Keratinocyte (primary cell): ENCODE measurements at regions not wholly inside any gene's neighbourhood (a gene's known extent, or its start where the extent isn't known, plus 50 kb on each side); places are given as distances from the start of the nearest gene placed in this dataset.

Experiments
- DNase-seq: peaks from one replicate; pipeline ENCODE4 v3.0.0-alpha.2; 2011; ENCODE audit warnings: low read depth, missing footprints, low spot score
- FAIRE-seq: peaks from 2 replicates; lab custom pipeline; 2011; peaks lifted over from hg19 to GRCh38; lab: Jason Lieb, UNC
- H2AFZ ChIP-seq: 2 replicates; pipeline ENCODE4 v1.6.0; 2012; ENCODE audit warnings: low read length, control low read depth, inconsistent platforms; ENCODE audit not compliant: control insufficient read depth
- H3K27ac ChIP-seq: 2 replicates; pipeline ENCODE4 v1.5.1; 2011; ENCODE audit warnings: low read length; ENCODE audit not compliant: control insufficient read depth, insufficient read depth
- H3K27me3 ChIP-seq: 3 replicates; pipeline ENCODE4 v1.6.0; 2011; ENCODE audit warnings: low read length; ENCODE audit not compliant: control insufficient read depth, insufficient read depth; ENCODE audit errors: extremely low read depth
- H3K36me3 ChIP-seq, 2 experiments: 2 replicates in 1 of 2; 3 replicates in 1 of 2; pipeline ENCODE4 v1.5.1; 2011; ENCODE audit warnings: low read length in 2 of 2, mild to moderate bottlenecking in 1 of 2; ENCODE audit not compliant: control insufficient read depth in 2 of 2, insufficient read depth in 2 of 2; ENCODE audit errors: extremely low read depth in 1 of 2
- H3K4me1 ChIP-seq: 3 replicates; pipeline ENCODE4 v1.5.1; 2011; ENCODE audit warnings: low read length; ENCODE audit not compliant: control insufficient read depth, insufficient read depth; ENCODE audit errors: extremely low read depth
- H3K4me2 ChIP-seq: 3 replicates; pipeline ENCODE4 v1.6.0; 2011; ENCODE audit warnings: low read depth, low read length; ENCODE audit not compliant: control insufficient read depth, insufficient read depth; ENCODE audit errors: extremely low read depth
- H3K4me3 ChIP-seq, 3 experiments: fragments of 200-600 bp in 1 of 3; sonication (generic) in 1 of 3; 2 replicates in 2 of 3; 3 replicates in 1 of 3; pipeline ENCODE4 v1.5.1; 2011 to 2016; ENCODE audit warnings: low read length in 3 of 3, mild to moderate bottlenecking in 3 of 3, control low read depth in 2 of 3, inconsistent platforms in 1 of 3, low read depth in 1 of 3, mixed read lengths in 1 of 3, mixed run types in 1 of 3, moderate library complexity in 1 of 3; ENCODE audit not compliant: control insufficient read depth in 2 of 3, insufficient read depth in 2 of 3; ENCODE audit errors: extremely low read depth in 1 of 3
- H3K79me2 ChIP-seq: 2 replicates; pipeline ENCODE4 v1.6.0; 2012; ENCODE audit warnings: low read length; ENCODE audit not compliant: control insufficient read depth, insufficient read depth
- H3K9ac ChIP-seq: 3 replicates; pipeline ENCODE4 v1.6.0; 2011; ENCODE audit warnings: low read length; ENCODE audit not compliant: control insufficient read depth, insufficient read depth; ENCODE audit errors: extremely low read depth
- H3K9me1 ChIP-seq: 3 replicates; pipeline ENCODE4 v1.6.0; 2011; ENCODE audit warnings: low read length; ENCODE audit not compliant: control insufficient read depth, insufficient read depth; ENCODE audit errors: extremely low read depth
- H3K9me3 ChIP-seq: 2 replicates; pipeline ENCODE4 v1.5.1; 2012; ENCODE audit warnings: low read depth, low read length; ENCODE audit not compliant: control insufficient read depth
- H4K20me1 ChIP-seq: 3 replicates; pipeline ENCODE4 v1.6.0; 2011; ENCODE audit warnings: low read length; ENCODE audit not compliant: control insufficient read depth, insufficient read depth; ENCODE audit errors: extremely low read depth
- EZH2 ChIP-seq: IDR thresholded peaks from one replicate; pipeline ENCODE4 v1.6.1; 2012; ENCODE audit warnings: inconsistent platforms, mild to moderate bottlenecking, low read length, moderate library complexity
- dilution Hi-C: fragments of 300-500 bp; cut with MboI; formaldehyde crosslinking; loops from one replicate; pipeline ENCODE4 v1.7.0; 2020; ENCODE audit warnings: low sequenced_read_pairs; ENCODE audit not compliant: extremely low pct_ligation_motif_present
- TF ChIP-seq, protein P1 (sequence below), 3 experiments: IDR thresholded peaks in 1 of 3; conservative IDR thresholded peaks in 1 of 3; optimal IDR thresholded peaks in 1 of 3; 2 replicates in 2 of 3; 3 replicates in 1 of 3; pipeline versions ENCODE3 to v1.5.1; 2011; ENCODE audit warnings: low read length in 3 of 3, mild to moderate bottlenecking in 3 of 3, moderate library complexity in 2 of 3, control low read depth in 1 of 3, inconsistent platforms in 1 of 3; ENCODE audit not compliant: insufficient read depth in 2 of 3; ENCODE audit errors: extremely low read depth in 1 of 3

DNA sequence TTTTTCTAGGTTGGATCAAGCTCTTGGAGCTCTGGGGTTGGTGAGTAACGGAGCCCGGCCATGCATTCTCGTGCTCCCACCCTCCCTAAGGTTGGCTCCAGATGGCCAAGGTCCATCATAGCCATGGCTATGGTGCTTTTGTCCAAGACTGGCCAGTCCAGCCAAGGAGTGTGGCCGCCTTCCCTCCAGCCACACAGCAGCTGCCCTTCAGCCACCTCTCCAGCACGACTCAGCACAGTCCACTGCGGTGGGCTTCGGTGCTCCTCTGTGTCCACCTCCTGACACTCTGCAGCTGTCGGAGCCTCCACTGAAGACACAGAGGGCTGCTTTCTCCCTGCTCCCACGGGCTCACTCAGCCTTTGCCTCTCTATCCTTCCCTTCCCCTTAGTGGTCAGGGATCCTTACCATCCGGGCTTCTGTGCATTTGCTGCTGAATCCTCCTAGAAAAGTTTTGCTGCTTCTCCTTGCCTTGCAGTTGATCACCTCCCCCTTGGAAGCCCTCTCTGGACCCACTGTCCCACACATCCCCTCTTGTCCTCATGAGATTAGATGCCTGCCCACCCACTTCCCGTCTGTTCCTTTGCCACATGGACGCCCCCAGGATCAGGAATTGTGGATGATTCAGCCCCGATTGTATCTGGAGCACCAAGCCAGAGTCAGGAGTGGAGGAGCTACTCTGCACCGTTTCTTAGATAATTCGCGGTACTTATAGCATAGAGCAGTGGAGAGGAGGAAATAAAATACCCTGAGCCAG lies 177.1 kb upstream of the COPS8 start:
- H3K4me2 ChIP-seq = no peak overlapping the region
- H3K9me1 ChIP-seq = no peaks in the 10 kb centered on the region
- no peaks in the 10 kb centered on the region for H3K79me2 ChIP-seq
- H3K27me3 ChIP-seq = peaks cover under 1% of the 10 kb centered on the region
- no peak overlapping the region for H3K27ac ChIP-seq
- TF ChIP-seq, protein P1, sequence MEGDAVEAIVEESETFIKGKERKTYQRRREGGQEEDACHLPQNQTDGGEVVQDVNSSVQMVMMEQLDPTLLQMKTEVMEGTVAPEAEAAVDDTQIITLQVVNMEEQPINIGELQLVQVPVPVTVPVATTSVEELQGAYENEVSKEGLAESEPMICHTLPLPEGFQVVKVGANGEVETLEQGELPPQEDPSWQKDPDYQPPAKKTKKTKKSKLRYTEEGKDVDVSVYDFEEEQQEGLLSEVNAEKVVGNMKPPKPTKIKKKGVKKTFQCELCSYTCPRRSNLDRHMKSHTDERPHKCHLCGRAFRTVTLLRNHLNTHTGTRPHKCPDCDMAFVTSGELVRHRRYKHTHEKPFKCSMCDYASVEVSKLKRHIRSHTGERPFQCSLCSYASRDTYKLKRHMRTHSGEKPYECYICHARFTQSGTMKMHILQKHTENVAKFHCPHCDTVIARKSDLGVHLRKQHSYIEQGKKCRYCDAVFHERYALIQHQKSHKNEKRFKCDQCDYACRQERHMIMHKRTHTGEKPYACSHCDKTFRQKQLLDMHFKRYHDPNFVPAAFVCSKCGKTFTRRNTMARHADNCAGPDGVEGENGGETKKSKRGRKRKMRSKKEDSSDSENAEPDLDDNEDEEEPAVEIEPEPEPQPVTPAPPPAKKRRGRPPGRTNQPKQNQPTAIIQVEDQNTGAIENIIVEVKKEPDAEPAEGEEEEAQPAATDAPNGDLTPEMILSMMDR (optimal IDR thresholded peaks at IDR 0.05 in 1 of 3, IDR thresholded peaks at IDR 0.05 in 1 of 3, conservative IDR thresholded peaks at IDR 0.05 in 1 of 3; ENCODE audit: extremely low read depth in 1 of 3, insufficient read depth in 2 of 3, low read length in 3 of 3) = no peak
- no peak for TF ChIP-seq EZH2
- dilution Hi-C loops = no loop called here
- DNase-seq = no peak
- H3K9me3 ChIP-seq = no peaks in the 10 kb centered on the region
- H3K4me3 ChIP-seq = no peak overlapping the region
- FAIRE-seq = no peak
- no peaks in the 10 kb centered on the region for H4K20me1 ChIP-seq
- no peaks in the 10 kb centered on the region for H3K4me1 ChIP-seq
- no peaks in the 10 kb centered on the region for H3K36me3 ChIP-seq
- no peak overlapping the region for H3K9ac ChIP-seq
- H2AFZ ChIP-seq = no peak overlapping the region

DNA sequence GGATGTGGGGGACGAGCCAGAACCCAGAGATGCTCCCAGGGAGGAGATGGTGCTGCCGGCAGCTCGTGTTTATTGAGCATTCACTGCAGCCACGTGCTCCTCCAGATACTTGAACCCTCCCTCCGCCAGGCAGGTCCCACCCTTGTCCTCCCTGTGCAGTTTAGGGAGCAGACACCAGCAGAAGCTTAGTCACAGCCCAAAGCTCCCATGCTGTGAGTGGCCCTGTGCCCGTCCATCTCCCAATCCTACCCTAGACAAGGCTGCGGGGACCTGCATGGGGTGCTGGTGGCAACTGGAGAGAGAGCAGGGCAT lies 176.5 kb upstream of the COPS8 start:
- H3K36me3 ChIP-seq = no peaks in the 10 kb centered on the region
- H2AFZ ChIP-seq = no peak overlapping the region
- H4K20me1 ChIP-seq = no peaks in the 10 kb centered on the region
- H3K4me2 ChIP-seq = no peak overlapping the region
- H3K27me3 ChIP-seq = peaks cover 4% of the 10 kb centered on the region
- no peak overlapping the region for H3K9ac ChIP-seq
- H3K4me1 ChIP-seq = no peaks in the 10 kb centered on the region
- no peak overlapping the region for H3K4me3 ChIP-seq
- H3K9me3 ChIP-seq = no peaks in the 10 kb centered on the region
- no peaks in the 10 kb centered on the region for H3K79me2 ChIP-seq
- dilution Hi-C loops = no loop called here
- TF ChIP-seq EZH2 = no peak
- TF ChIP-seq, protein P1 (optimal IDR thresholded peaks at IDR 0.05 in 1 of 3, IDR thresholded peaks at IDR 0.05 in 1 of 3, conservative IDR thresholded peaks at IDR 0.05 in 1 of 3; ENCODE audit: extremely low read depth in 1 of 3, insufficient read depth in 2 of 3, low read length in 3 of 3) = no peak
- DNase-seq (no peak), FAIRE-seq (no peak)
- H3K9me1 ChIP-seq = no peaks in the 10 kb centered on the region
- no peak overlapping the region for H3K27ac ChIP-seq
